K562 (cell line): ENCODE measurements at regions not wholly inside any gene's neighbourhood (a gene's known extent, or its start where the extent isn't known, plus 50 kb on each side); places are given as distances from the start of the nearest gene placed in this dataset.

ENCODE experiments used
- MTA1 ChIP-seq: fragments of 450-650 bp; IDR thresholded peaks from 2 replicates; pipeline ENCODE4 v1.6.1; 2017; ENCODE audit warnings: borderline replicate concordance
- TF ChIP-seq, protein P1 (sequence below), 2 experiments: fragments of 450-650 bp; IDR thresholded peaks; 2 replicates each; pipeline ENCODE4 v1.6.1; 2018; ENCODE audit warnings: mild to moderate bottlenecking in 2 of 2, low read depth in 1 of 2; ENCODE audit not compliant: partially characterized antibody in 2 of 2
- TF ChIP-seq, protein P2 (sequence below): sonication (generic); formaldehyde crosslinking; IDR thresholded peaks from 2 replicates; pipeline ENCODE4 v1.9.0; 2022; ENCODE audit warnings: mild to moderate bottlenecking, missing genetic modification reagents
- TF ChIP-seq, protein P3 (sequence below): fragments of 250-450 bp; sonication (Bioruptor Pico); IDR thresholded peaks from 2 replicates; pipeline ENCODE4 v1.4.0; 2020
- TF ChIP-seq, protein P4 (sequence below), 2 experiments: fragments of 450-650 bp; IDR thresholded peaks; 2 replicates each; pipeline ENCODE4 v1.6.1; 2016; ENCODE audit warnings: mild to moderate bottlenecking in 2 of 2, borderline replicate concordance in 1 of 2, low read depth in 1 of 2, moderate library complexity in 1 of 2

DNA sequence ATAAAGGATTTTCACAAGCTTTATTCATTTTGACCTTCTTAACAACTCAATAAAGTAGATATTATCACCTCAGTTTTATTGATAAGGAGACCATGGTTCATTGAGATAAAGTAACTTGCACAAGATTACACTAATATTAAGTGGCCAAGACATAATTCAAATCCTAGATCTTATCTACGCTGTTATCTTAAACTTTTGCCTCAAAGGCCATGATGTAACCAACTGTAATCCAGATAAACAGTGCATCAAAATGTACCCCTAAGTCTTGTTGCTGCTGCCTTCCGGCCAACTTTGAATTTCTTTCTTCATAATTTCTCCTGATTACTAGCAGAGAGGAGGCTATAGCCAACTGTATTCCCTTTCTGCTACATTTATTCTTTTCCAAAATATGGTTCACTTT lies 1094.8 kb upstream of the PIK3C3 start (continued):
- TF ChIP-seq, protein P1, sequence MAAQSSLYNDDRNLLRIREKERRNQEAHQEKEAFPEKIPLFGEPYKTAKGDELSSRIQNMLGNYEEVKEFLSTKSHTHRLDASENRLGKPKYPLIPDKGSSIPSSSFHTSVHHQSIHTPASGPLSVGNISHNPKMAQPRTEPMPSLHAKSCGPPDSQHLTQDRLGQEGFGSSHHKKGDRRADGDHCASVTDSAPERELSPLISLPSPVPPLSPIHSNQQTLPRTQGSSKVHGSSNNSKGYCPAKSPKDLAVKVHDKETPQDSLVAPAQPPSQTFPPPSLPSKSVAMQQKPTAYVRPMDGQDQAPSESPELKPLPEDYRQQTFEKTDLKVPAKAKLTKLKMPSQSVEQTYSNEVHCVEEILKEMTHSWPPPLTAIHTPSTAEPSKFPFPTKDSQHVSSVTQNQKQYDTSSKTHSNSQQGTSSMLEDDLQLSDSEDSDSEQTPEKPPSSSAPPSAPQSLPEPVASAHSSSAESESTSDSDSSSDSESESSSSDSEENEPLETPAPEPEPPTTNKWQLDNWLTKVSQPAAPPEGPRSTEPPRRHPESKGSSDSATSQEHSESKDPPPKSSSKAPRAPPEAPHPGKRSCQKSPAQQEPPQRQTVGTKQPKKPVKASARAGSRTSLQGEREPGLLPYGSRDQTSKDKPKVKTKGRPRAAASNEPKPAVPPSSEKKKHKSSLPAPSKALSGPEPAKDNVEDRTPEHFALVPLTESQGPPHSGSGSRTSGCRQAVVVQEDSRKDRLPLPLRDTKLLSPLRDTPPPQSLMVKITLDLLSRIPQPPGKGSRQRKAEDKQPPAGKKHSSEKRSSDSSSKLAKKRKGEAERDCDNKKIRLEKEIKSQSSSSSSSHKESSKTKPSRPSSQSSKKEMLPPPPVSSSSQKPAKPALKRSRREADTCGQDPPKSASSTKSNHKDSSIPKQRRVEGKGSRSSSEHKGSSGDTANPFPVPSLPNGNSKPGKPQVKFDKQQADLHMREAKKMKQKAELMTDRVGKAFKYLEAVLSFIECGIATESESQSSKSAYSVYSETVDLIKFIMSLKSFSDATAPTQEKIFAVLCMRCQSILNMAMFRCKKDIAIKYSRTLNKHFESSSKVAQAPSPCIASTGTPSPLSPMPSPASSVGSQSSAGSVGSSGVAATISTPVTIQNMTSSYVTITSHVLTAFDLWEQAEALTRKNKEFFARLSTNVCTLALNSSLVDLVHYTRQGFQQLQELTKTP (IDR thresholded peaks at IDR 0.05; ENCODE audit: low read depth in 1 of 2, partially characterized antibody in 2 of 2), result no peak
- TF ChIP-seq, protein P2, sequence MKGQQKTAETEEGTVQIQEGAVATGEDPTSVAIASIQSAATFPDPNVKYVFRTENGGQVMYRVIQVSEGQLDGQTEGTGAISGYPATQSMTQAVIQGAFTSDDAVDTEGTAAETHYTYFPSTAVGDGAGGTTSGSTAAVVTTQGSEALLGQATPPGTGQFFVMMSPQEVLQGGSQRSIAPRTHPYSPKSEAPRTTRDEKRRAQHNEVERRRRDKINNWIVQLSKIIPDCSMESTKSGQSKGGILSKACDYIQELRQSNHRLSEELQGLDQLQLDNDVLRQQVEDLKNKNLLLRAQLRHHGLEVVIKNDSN (CRISPR knock-in tag), result no peak
- TF ChIP-seq, protein P3, sequence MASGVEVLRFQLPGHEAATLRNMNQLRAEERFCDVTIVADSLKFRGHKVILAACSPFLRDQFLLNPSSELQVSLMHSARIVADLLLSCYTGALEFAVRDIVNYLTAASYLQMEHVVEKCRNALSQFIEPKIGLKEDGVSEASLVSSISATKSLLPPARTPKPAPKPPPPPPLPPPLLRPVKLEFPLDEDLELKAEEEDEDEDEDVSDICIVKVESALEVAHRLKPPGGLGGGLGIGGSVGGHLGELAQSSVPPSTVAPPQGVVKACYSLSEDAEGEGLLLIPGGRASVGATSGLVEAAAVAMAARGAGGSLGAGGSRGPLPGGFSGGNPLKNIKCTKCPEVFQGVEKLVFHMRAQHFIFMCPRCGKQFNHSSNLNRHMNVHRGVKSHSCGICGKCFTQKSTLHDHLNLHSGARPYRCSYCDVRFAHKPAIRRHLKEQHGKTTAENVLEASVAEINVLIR (CRISPR knock-in tag), result no peak
- TF ChIP-seq, protein P4, sequence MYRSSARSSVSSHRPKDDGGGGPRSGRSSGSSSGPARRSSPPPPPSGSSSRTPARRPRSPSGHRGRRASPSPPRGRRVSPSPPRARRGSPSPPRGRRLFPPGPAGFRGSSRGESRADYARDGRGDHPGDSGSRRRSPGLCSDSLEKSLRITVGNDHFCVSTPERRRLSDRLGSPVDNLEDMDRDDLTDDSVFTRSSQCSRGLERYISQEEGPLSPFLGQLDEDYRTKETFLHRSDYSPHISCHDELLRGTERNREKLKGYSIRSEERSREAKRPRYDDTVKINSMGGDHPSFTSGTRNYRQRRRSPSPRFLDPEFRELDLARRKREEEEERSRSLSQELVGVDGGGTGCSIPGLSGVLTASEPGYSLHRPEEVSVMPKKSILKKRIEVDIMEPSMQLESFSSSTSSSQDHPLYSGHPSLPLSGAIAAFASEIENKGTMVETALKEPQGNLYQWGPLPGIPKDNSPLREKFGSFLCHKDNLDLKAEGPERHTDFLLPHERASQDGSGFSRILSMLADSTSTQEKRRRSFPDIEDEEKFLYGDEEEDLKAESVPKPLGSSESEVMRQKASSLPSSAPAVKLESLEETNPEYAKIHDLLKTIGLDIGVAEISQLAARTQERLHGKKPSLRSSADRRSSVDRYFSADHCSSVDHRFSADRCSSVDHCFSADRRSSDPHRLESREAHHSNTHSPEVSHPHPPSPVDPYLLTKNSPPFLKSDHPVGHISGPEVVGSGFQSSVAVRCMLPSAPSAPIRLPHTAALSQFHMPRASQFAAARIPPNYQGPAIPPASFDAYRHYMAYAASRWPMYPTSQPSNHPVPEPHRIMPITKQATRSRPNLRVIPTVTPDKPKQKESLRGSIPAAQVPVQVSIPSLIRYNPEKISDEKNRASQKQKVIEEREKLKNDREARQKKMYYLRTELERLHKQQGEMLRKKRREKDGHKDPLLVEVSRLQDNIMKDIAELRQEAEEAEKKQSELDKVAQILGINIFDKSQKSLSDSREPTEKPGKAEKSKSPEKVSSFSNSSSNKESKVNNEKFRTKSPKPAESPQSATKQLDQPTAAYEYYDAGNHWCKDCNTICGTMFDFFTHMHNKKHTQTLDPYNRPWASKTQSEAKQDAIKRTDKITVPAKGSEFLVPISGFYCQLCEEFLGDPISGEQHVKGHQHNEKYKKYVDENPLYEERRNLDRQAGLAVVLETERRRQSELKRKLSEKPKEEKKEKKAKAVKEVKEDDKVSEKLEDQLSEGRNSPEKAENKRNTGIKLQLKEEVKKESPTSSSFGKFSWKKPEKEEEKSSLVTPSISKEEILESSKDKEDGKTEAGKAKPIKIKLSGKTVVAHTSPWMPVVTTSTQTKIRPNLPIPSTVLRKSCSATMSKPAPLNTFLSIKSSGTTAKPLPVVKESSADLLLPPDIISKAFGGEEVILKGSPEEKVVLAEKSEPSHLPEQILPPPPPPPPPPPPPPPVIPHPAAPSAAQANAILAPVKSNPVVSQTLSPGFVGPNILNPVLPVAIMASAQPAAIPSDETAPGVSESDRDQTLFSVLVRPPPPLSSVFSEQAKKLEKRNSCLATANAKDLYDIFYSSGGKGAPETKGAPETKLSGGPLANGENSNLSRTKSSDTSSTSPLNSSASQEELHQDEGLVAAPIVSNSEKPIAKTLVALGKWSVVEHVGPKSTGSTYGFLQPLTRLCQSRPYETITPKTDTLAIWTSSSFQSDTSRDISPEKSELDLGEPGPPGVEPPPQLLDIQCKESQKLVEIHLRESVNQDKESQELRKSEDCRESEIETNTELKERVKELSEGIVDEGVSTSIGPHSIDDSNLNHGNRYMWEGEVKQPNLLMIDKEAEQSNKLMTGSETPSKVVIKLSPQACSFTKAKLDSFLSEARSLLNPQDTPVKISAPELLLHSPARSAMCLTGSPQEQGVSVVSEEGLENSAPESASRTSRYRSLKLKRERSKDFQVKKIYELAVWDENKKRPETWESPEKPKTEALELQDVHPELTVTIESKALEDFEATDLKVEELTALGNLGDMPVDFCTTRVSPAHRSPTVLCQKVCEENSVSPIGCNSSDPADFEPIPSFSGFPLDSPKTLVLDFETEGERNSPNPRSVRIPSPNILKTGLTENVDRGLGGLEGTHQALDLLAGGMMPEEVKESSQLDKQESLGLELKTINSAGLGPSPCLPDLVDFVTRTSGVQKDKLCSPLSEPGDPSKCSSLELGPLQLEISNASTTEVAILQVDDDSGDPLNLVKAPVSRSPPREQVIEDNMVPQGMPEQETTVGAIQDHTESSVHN (IDR thresholded peaks at IDR 0.05; ENCODE audit: borderline replicate concordance in 1 of 2, low read depth in 1 of 2), result no peak
- TF ChIP-seq MTA1, result no peak
